ACHN (cell line): ENCODE measurements at regions not wholly inside any gene's neighbourhood (a gene's known extent, or its start where the extent isn't known, plus 50 kb on each side); places are given as distances from the start of the nearest gene placed in this dataset.

ENCODE experiments used
- DNase-seq: peaks from one replicate; pipeline ENCODE4 v3.0.0-alpha.2; 2015
- in situ Hi-C: cut with HindIII; loops from 2 replicates; pipeline ENCODE4 v1.10.0; 2017; ENCODE audit warnings: low sequenced_read_pairs, low pct_ligation_motif_present, low pct_unique_long_range_greater_than_20kb

DNA sequence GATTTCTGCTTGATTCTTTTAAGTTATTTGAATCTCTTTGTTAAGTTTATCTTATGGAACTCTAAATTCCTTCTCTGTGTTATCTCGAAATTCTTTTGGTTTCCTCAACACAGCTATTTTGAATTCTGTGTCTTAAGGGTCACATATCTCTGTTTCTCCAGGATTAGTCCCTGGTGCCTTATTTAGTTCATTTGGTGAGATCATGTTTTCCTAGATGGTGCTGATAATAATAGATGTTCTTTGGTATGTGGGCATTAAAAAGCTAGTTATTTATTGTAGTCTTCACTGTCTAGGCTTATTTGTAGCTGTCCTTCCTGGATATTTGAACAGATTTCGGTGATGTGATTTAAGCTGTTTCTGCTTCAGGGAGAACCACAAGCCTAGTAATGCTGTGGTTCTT, 615.6 kb upstream of the NECTIN3 start:
- in situ Hi-C loops, result no loop called here
- no peak for DNase-seq

DNA sequence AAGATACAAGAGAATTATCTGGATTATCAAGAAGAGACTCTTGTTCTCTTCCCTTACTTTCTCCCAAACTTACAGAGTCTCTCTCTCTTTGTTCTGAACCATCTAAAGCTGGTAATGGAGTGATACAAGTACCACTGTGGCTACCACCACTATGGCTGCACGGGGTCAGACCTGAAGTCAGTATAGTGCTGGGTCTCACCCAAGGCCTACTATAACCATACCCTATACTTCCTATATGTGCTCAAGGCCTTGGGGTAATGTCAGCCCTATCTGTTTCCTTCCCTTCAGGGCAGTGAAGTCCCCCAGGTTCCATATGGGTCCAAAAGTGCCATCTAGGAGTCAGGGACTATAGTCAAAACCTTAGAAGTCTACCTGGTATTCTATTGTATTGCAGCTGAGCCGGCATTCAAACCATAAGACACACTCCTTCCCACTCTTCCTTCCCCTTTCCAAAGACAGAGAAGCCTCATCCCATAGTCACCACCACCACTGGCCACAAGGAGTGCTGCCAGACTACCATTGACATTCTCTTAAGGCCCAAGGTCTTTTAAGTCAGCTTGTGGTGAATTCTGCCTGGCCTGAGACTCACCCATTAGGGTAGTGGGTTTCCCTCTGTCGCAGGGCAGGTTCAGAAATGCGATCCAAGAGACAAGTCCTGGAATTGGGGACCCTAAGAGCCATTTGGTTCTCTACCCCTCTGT, 615.0 kb upstream of the NECTIN3 start:
- in situ Hi-C loops, result no loop called here
- DNase-seq, result no peak

GRCh38 chr3:110457508-110457907, 614.1 kb upstream of the NECTIN3 start:
- DNase-seq, result no peak
- in situ Hi-C loops, result no loop called here

GRCh38 chr3:110459021-110459420, 612.6 kb upstream of the NECTIN3 start:
- no peak for DNase-seq
- in situ Hi-C loops, result no loop called here

GRCh38 chr3:110470310-110470709, 601.3 kb upstream of the NECTIN3 start:
- in situ Hi-C loops, result no loop called here
- no peak for DNase-seq

DNA sequence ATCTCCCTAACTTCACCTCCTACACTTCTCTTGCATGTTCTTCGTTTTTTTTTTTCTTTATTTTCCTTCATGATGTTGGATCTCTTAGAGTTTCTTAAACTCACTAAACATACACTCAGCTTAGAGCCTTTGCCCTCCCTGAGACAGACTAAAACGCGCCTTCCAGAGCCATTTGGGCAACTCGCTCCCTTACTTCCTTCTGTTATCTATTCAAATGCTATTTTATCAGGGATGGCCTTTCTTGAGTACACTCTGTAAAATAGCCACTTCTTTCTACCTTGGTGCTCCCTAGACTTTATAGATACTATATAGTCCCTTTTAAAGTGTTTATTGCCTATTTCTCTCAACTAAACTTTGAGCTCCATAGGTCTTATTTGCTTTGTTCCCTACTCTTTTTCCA, 598.2 kb upstream of the NECTIN3 start:
- in situ Hi-C loops, result no loop called here

DNA sequence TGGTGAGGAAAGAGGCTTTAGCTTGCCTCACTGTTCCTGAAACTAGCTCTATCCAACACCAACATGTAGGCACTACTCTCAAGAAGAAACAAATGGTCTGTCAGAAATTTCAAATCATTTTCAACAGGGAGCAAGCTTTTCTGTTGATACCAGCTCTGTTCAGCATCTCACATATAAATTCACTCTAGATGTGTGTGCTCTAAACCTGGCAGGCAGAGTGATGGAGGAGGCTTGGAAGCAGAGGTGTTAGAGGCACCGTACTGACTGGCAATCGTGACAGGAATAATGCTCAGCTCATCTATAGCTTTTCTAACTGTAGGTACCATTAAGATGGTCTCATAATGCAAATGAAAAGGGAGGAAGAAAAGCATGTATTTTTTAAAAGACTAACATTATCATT, 597.2 kb upstream of the NECTIN3 start:
- no peak for DNase-seq
- in situ Hi-C loops, result no loop called here

More for the DNA sequence above, 598.2 kb upstream of the NECTIN3 start:
- no peak for DNase-seq

DNA sequence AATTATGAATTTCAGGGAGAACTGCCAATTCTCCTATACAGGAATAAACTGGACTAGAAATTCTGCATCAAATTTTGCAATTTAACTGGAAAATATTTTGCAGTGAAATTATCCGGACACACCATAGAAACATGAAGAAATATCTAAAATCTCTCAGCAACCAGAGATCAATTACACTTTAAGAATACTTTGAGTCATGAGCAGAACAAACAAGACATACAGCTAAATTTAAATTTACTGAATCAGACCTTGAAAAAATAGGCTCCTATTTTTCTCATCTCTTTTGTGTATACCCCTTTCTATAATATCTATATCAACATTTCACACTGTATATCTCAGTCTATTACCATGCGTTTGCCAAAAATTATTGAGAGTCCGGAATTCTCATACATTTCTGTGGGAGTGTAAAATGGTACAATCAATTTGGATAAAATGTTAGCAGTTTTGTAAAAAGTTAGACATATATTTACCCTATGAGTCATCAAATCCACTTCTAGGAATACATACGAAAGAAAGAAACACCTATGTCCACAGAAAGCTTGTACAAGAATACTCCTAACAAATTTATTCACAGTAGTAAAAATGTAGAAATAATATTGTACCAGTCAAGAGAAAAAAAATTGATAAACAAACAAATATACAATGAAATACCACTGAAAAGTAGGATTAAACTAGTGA, 593.1 kb upstream of the NECTIN3 start:
- no peak for DNase-seq
- in situ Hi-C loops, result no loop called here

- DNase-seq, result no peak
- in situ Hi-C loops, result no loop called here
Observed at GRCh38 chr3:110479731-110480130, 591.9 kb upstream of the NECTIN3 start.

- no peak for DNase-seq
- in situ Hi-C loops, result no loop called here
Observed at GRCh38 chr3:110485389-110485788, 586.2 kb upstream of the NECTIN3 start.

GRCh38 chr3:110487840-110488239, 583.8 kb upstream of the NECTIN3 start:
- in situ Hi-C loops, result no loop called here

GRCh38 chr3:110491413-110491812, 580.2 kb upstream of the NECTIN3 start:
- in situ Hi-C loops, result no loop called here
- no peak for DNase-seq

More at GRCh38 chr3:110487840-110488239, 583.8 kb upstream of the NECTIN3 start:
- no peak for DNase-seq

GRCh38 chr3:110492876-110493275, 578.7 kb upstream of the NECTIN3 start:
- DNase-seq, result no peak
- in situ Hi-C loops, result no loop called here

GRCh38 chr3:110493438-110494092, 578.1 kb upstream of the NECTIN3 start:
- in situ Hi-C loops, result no loop called here
- DNase-seq, result no peak

DNA sequence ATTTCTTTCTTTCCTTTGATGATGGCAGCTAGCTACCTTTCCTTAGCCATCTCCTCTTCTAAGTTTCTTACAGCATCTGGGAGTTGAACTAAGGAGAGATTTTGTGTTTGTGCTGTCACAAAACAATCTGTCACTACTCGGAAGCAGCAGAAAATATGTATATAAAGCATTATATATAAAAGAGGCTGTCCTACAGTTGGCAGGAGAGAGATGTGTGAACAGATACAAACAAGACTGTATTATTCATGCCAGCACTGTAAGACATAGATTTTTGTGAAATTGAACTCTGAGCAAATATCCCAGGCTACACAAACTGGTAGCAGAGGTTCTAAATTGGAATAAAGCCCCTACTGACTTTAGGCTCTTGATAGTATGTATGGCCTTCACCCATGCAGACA, 577.5 kb upstream of the NECTIN3 start:
- no peak for DNase-seq
- in situ Hi-C loops, result no loop called here

DNA sequence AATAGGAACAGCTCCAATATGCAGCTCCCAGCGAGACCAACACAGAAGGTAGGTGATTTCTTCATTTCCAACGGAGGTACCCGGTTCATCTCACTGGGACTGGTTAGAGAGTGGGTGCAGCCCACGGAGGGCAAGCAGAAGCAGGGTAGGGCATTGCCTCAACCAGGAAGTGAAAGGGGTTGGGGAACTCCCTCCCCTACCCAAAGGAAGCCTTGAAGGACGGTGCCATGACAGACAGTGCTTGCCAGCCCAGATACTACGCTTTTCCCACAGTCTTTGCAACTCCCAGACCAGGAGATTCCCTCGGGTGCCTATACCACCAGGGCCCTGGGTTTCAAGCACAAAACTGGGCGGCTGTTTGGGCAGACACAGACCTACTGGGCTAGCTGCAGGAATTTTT, 576.9 kb upstream of the NECTIN3 start:
- DNase-seq, result no peak
- in situ Hi-C loops, result no loop called here

DNA sequence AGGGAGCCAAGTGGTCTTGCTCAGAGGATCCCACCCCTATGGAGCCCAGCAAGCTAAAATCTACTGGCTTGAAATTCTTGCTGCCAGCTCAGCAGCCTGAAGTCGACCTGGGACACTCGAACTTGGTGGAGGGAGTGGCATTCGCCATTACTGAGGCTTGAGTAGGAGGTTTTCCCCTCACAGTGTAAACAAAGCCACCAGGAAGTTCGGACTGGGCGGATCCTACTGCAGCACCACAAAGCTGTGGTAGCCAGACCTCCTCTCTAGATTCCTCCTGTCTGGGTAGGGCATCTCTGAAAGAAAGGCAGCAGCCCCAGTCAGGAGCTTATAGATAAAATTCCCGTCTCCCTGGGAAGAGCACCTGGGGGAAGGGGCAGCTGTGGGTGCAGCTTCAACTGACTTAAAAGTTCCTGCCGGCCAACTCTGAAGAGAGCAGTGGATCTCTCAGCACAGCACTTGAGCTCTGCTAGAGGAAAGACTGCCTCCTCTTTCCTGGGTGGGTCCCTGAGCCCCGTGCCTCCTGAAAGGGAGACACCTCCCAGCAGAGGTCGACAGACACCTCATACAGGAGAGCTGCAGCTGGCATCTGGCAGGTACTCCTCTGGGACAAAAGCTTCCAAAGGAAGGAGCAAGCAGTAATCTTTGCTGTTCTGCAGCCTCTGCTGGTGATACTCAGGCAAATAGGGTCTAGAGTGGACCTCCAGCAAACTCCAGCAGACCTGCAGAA, 576.3 kb upstream of the NECTIN3 start:
- in situ Hi-C loops, result no loop called here
- no peak for DNase-seq

GRCh38 chr3:110504401-110504800, 567.2 kb upstream of the NECTIN3 start:
- in situ Hi-C loops, result no loop called here
- no peak for DNase-seq

DNA sequence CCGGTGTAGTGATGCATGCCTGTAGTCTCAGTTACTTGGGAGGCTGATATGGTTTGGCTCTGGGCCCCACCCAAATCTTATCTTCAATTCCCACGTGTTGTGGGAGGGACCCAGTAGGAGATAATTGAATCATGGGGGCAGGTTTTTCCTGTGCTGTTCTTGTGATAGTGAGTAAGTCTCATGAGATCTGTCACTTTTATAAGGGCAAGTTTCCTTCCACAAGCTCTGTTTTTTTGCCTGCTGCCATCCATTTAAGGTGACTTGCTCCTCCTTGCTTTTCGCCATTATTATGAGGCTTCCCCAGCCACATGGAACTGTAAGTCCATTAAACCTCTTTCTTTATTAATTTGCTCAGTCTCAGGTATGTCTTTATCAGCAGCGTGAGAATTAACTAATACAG, 566.7 kb upstream of the NECTIN3 start:
- in situ Hi-C loops, result no loop called here

More for the DNA sequence above, 566.7 kb upstream of the NECTIN3 start:
- no peak for DNase-seq
